HG03139 (cell line): ENCODE measurements at regions not wholly inside any gene's neighbourhood (a gene's known extent, or its start where the extent isn't known, plus 50 kb on each side); places are given as distances from the start of the nearest gene placed in this dataset.

Experiments used
- ATAC-seq: cut with Tn5 transposase; IDR thresholded peaks from one replicate; pipeline ENCODE4 v1.9.1; 2021; ENCODE audit not compliant: unreplicated experiment

- ATAC-seq = no peak
Measured at GRCh38 chr2:228657807-228658402, 476.4 kb upstream of the SPHKAP start.

GRCh38 chr2:228655331-228655730 is 473.8 kb upstream of the SPHKAP start:
- ATAC-seq = no peak

- ATAC-seq = no peak
Measured at GRCh38 chr2:228654707-228655106, 473.2 kb upstream of the SPHKAP start.

- ATAC-seq = no peak
Measured at GRCh38 chr2:228653884-228654283, 472.4 kb upstream of the SPHKAP start.

- ATAC-seq = no peak
Measured at GRCh38 chr2:228652366-228652765, 470.9 kb upstream of the SPHKAP start.

- ATAC-seq = no peak
Measured at GRCh38 chr2:228649876-228650275, 468.4 kb upstream of the SPHKAP start.

GRCh38 chr2:228649447-228649846 is 468.0 kb upstream of the SPHKAP start:
- no peak for ATAC-seq

- no peak for ATAC-seq
Measured at GRCh38 chr2:228648541-228648940, 467.1 kb upstream of the SPHKAP start.

GRCh38 chr2:228646061-228646460 is 464.6 kb upstream of the SPHKAP start:
- no peak for ATAC-seq

GRCh38 chr2:228644199-228644598 is 462.7 kb upstream of the SPHKAP start:
- ATAC-seq = no peak

GRCh38 chr2:228642861-228643260 is 461.4 kb upstream of the SPHKAP start:
- no peak for ATAC-seq

- ATAC-seq = no peak
Measured at GRCh38 chr2:228630786-228631185, 449.3 kb upstream of the SPHKAP start.

GRCh38 chr2:228629251-228629650 is 447.8 kb upstream of the SPHKAP start:
- ATAC-seq = no peak

GRCh38 chr2:228628682-228629081 is 447.2 kb upstream of the SPHKAP start:
- ATAC-seq = no peak

GRCh38 chr2:228627510-228627909 is 446.0 kb upstream of the SPHKAP start:
- ATAC-seq = no peak

- ATAC-seq = no peak
Measured at GRCh38 chr2:228625481-228625880, 444.0 kb upstream of the SPHKAP start.

- ATAC-seq = no peak
Measured at GRCh38 chr2:228624733-228625132, 443.2 kb upstream of the SPHKAP start.

GRCh38 chr2:228615496-228615895 is 434.0 kb upstream of the SPHKAP start:
- ATAC-seq = no peak

- no peak for ATAC-seq
Measured at GRCh38 chr2:228614741-228615140, 433.3 kb upstream of the SPHKAP start.

- no peak for ATAC-seq
Measured at GRCh38 chr2:228613133-228613850, 431.8 kb upstream of the SPHKAP start.

- ATAC-seq = no peak
Measured at GRCh38 chr2:228611171-228611570, 429.7 kb upstream of the SPHKAP start.

GRCh38 chr2:228602288-228602687 is 420.8 kb upstream of the SPHKAP start:
- no peak for ATAC-seq

GRCh38 chr2:228600265-228600664 is 418.8 kb upstream of the SPHKAP start:
- ATAC-seq = no peak
